HAP-1 (cell line): ENCODE measurements at regions not wholly inside any gene's neighbourhood (a gene's known extent, or its start where the extent isn't known, plus 50 kb on each side); places are given as distances from the start of the nearest gene placed in this dataset.

ENCODE experiments used
- DNase-seq, 2 experiments: peaks; one replicate each; pipeline ENCODE4 v3.0.0-alpha.2; 2016 to 2020; ENCODE audit warnings: low spot score in 2 of 2
- H3K27me3 ChIP-seq: fragments of 250-450 bp; sonication (Bioruptor Pico); 2 replicates; pipeline ENCODE4 v1.5.1; 2020; ENCODE audit warnings: low read depth, mild to moderate bottlenecking, moderate library complexity
- H3K36me3 ChIP-seq: fragments of 250-450 bp; sonication (Bioruptor Pico); replicated peaks from 2 replicates; pipeline ENCODE4 v1.5.1; 2020; ENCODE audit warnings: mild to moderate bottlenecking
- H3K4me1 ChIP-seq: fragments of 250-450 bp; sonication (Bioruptor Pico); 2 replicates; pipeline ENCODE4 v1.5.1; 2020; ENCODE audit warnings: mild to moderate bottlenecking
- H3K4me3 ChIP-seq: fragments of 250-450 bp; sonication (Bioruptor Pico); 2 replicates; pipeline ENCODE4 v1.5.1; 2020; ENCODE audit warnings: mild to moderate bottlenecking, moderate library complexity
- H3K9me3 ChIP-seq: fragments of 250-450 bp; sonication (Bioruptor Pico); 2 replicates; pipeline ENCODE4 v1.5.1; 2020; ENCODE audit warnings: mild to moderate bottlenecking, moderate library complexity
- in situ Hi-C: fragments of 300-500 bp; cut with MboI; formaldehyde crosslinking; loops from 3 replicates; pipeline ENCODE4 v1.14.3; 2020; ENCODE audit warnings: low sequenced_read_pairs, inconsistent platforms, mixed read lengths

GRCh38 chr7:52273685-52274610 lies 761.5 kb upstream of the POM121L12 start:
- no peaks in the 10 kb centered on the region for H3K36me3 ChIP-seq
- in situ Hi-C loops: loop anchor here (25.0 kb wide), 1 partner anchor 837 kb away; no protein-coding TSS in a partner anchor
- no peaks in the 10 kb centered on the region for H3K27me3 ChIP-seq
- DNase-seq: no peak
- no peak overlapping the region for H3K4me3 ChIP-seq
- H3K4me1 ChIP-seq: no peaks in the 10 kb centered on the region
- no peaks in the 10 kb centered on the region for H3K9me3 ChIP-seq

GRCh38 chr7:52271703-52272102 lies 763.7 kb upstream of the POM121L12 start:
- Histone ChIP-seq H3K4me1 (no peaks in the 10 kb centered on the region), H3K4me3 (no peak overlapping the region), H3K36me3 (no peaks in the 10 kb centered on the region), H3K27me3 (no peaks in the 10 kb centered on the region), H3K9me3 (no peaks in the 10 kb centered on the region)
- in situ Hi-C loops: loop anchor here (25.0 kb wide), 1 partner anchor 834 kb away; no protein-coding TSS in a partner anchor
- DNase-seq: no peak

GRCh38 chr7:52270301-52270700 lies 765.1 kb upstream of the POM121L12 start:
- in situ Hi-C loops: loop anchor here (25.0 kb wide), 1 partner anchor 833 kb away; no protein-coding TSS in a partner anchor
- H3K4me1 ChIP-seq: no peaks in the 10 kb centered on the region; the same call in 1 of the 2 replicates
- H3K27me3 ChIP-seq: no peaks in the 10 kb centered on the region
- H3K4me3 ChIP-seq: no peak overlapping the region
- no peaks in the 10 kb centered on the region for H3K9me3 ChIP-seq
- DNase-seq: no peak
- no peaks in the 10 kb centered on the region for H3K36me3 ChIP-seq

GRCh38 chr7:52269669-52270068 lies 765.8 kb upstream of the POM121L12 start:
- Histone ChIP-seq H3K4me3 (no peak overlapping the region), H3K27me3 (no peaks in the 10 kb centered on the region), H3K36me3 (no peaks in the 10 kb centered on the region), H3K9me3 (no peaks in the 10 kb centered on the region), H3K4me1 (no peaks in the 10 kb centered on the region; the same call in 1 of the 2 replicates)
- in situ Hi-C loops: loop anchor here (25.0 kb wide), 1 partner anchor 832 kb away; no protein-coding TSS in a partner anchor
- no peak for DNase-seq

- no peaks in the 10 kb centered on the region for H3K9me3 ChIP-seq
- in situ Hi-C loops: loop anchor here (25.0 kb wide), 1 partner anchor 824 kb away; no protein-coding TSS in a partner anchor
- H3K27me3 ChIP-seq: no peaks in the 10 kb centered on the region
Measured at GRCh38 chr7:52261057-52261456, 774.4 kb upstream of the POM121L12 start.

GRCh38 chr7:52260046-52260665 lies 775.3 kb upstream of the POM121L12 start:
- Histone ChIP-seq H3K4me3 (no peak overlapping the region), H3K4me1 (peaks cover 4% of the 10 kb centered on the region), H3K27me3 (no peaks in the 10 kb centered on the region), H3K9me3 (no peaks in the 10 kb centered on the region), H3K36me3 (no peaks in the 10 kb centered on the region)
- DNase-seq: peak; percentile 68 to 85
- in situ Hi-C loops: loop anchor here (25.0 kb wide), 1 partner anchor 823 kb away; no protein-coding TSS in a partner anchor

More at GRCh38 chr7:52261057-52261456, 774.4 kb upstream of the POM121L12 start:
- no peak for DNase-seq
- Histone ChIP-seq H3K4me3 (no peak overlapping the region), H3K4me1 (no peaks in the 10 kb centered on the region; the same call in 1 of the 2 replicates), H3K36me3 (no peaks in the 10 kb centered on the region)

- Histone ChIP-seq H3K4me1 (peaks cover 17% of the 10 kb centered on the region), H3K27me3 (no peaks in the 10 kb centered on the region), H3K9me3 (no peaks in the 10 kb centered on the region; the same call in 1 of the 2 replicates), H3K36me3 (no peaks in the 10 kb centered on the region), H3K4me3 (no peak overlapping the region)
- in situ Hi-C loops: loop anchor here (10.0 to 25.0 kb wide), 2 partner anchors 243 to 821 kb away; no protein-coding TSS in a partner anchor
- no peak for DNase-seq
Measured at GRCh38 chr7:52257890-52258289, 777.5 kb upstream of the POM121L12 start.

GRCh38 chr7:52254396-52255010 lies 780.9 kb upstream of the POM121L12 start:
- peak; percentile 68 to 96 for DNase-seq
- Histone ChIP-seq H3K27me3 (no peaks in the 10 kb centered on the region), H3K4me1 (peaks cover 17% of the 10 kb centered on the region), H3K4me3 (no peak overlapping the region), H3K36me3 (no peaks in the 10 kb centered on the region), H3K9me3 (no peaks in the 10 kb centered on the region; the same call in 1 of the 2 replicates)
- in situ Hi-C loops: loop anchor here (10.0 to 25.0 kb wide), 2 partner anchors 240 to 817 kb away; no protein-coding TSS in a partner anchor

GRCh38 chr7:52253953-52254352 lies 781.5 kb upstream of the POM121L12 start:
- H3K4me1 ChIP-seq: peaks cover 18% of the 10 kb centered on the region
- DNase-seq: peak in 1 of 2 experiments; percentile 10
- in situ Hi-C loops: loop anchor here (10.0 to 25.0 kb wide), 2 partner anchors 239 to 817 kb away; no protein-coding TSS in a partner anchor
- no peaks in the 10 kb centered on the region for H3K36me3 ChIP-seq
- no peaks in the 10 kb centered on the region; the same call in 1 of the 2 replicates for H3K9me3 ChIP-seq
- H3K4me3 ChIP-seq: no peak overlapping the region
- H3K27me3 ChIP-seq: no peaks in the 10 kb centered on the region

- H3K4me3 ChIP-seq: no peak overlapping the region
- H3K4me1 ChIP-seq: peaks cover 20% of the 10 kb centered on the region
- in situ Hi-C loops: loop anchor here (10.0 to 25.0 kb wide), 2 partner anchors 235 to 812 kb away; no protein-coding TSS in a partner anchor
- H3K36me3 ChIP-seq: no peaks in the 10 kb centered on the region
- H3K27me3 ChIP-seq: no peaks in the 10 kb centered on the region
- H3K9me3 ChIP-seq: no peaks in the 10 kb centered on the region; the same call in 1 of the 2 replicates
- no peak for DNase-seq
Measured at GRCh38 chr7:52249741-52250140, 785.7 kb upstream of the POM121L12 start.

GRCh38 chr7:52247518-52247917 lies 787.9 kb upstream of the POM121L12 start:
- no peak overlapping the region for H3K4me3 ChIP-seq
- H3K9me3 ChIP-seq: no peaks in the 10 kb centered on the region
- H3K36me3 ChIP-seq: no peaks in the 10 kb centered on the region
- no peaks in the 10 kb centered on the region for H3K27me3 ChIP-seq
- DNase-seq: no peak
- in situ Hi-C loops: no loop called here
- H3K4me1 ChIP-seq: peaks cover 12% of the 10 kb centered on the region

- DNase-seq: no peak
- H3K27me3 ChIP-seq: no peaks in the 10 kb centered on the region
- in situ Hi-C loops: no loop called here
- peaks cover 8% of the 10 kb centered on the region for H3K4me1 ChIP-seq
- H3K4me3 ChIP-seq: no peak overlapping the region
- no peaks in the 10 kb centered on the region for H3K9me3 ChIP-seq
- H3K36me3 ChIP-seq: no peaks in the 10 kb centered on the region
Measured at GRCh38 chr7:52243685-52244084, 791.7 kb upstream of the POM121L12 start.

- Histone ChIP-seq H3K9me3 (peaks cover 3% of the 10 kb centered on the region; the same call in 1 of the 2 replicates), H3K4me1 (no peaks in the 10 kb centered on the region), H3K4me3 (no peak overlapping the region), H3K36me3 (no peaks in the 10 kb centered on the region), H3K27me3 (no peaks in the 10 kb centered on the region)
- no peak for DNase-seq
- in situ Hi-C loops: no loop called here
Measured at GRCh38 chr7:52233248-52233647, 802.2 kb upstream of the POM121L12 start.
